HepG2 (cell line): ENCODE measurements at regions not wholly inside any gene's neighbourhood (a gene's known extent, or its start where the extent isn't known, plus 50 kb on each side); places are given as distances from the start of the nearest gene placed in this dataset.

Experiments
- ATAC-seq: fragments of 200-7000 bp; cut with Tn5 transposase; 3 replicates; pipeline ENCODE4 v1.9.1; 2020; ENCODE audit warnings: mild to moderate bottlenecking, moderate library complexity
- BruUV-seq: library from RNA; stranded (reverse); fragments of 400-500 nt; replicated peaks from 2 replicates; lab custom pipeline; 2021; lab: Mats Ljungman, UMichigan
- CTCF ChIA-PET: fragments of 300-600 bp; formaldehyde crosslinking; extraction: SDS; loops from one replicate; lab custom pipeline; 2021; ENCODE audit warnings: low total read pairs, inconsistent platforms, low intra/inter-chr PET ratio; lab: Yijun Ruan, JAX
- POLR2A ChIA-PET: fragments of 350-600 bp; sonication (Branson Sonifier 250); formaldehyde crosslinking; loops from one replicate; lab custom pipeline; 2020; ENCODE audit warnings: antibody characterized with exemption, inconsistent platforms; lab: Yijun Ruan, JAX
- DNase-seq: peaks from one replicate; pipeline ENCODE4 v3.0.0-alpha.2; 2015; ENCODE audit warnings: low spot score
- FAIRE-seq: peaks from 3 replicates; lab custom pipeline; 2011; peaks lifted over from hg19 to GRCh38; lab: Jason Lieb, UNC
- H2AFZ ChIP-seq: one replicate; pipeline ENCODE4 v1.6.1; 2011; ENCODE audit warnings: low read length, inconsistent platforms
- H3K27ac ChIP-seq: fragments of 300-600 bp; 3 replicates; pipeline ENCODE4 v1.8.0; 2011; ENCODE audit warnings: mixed run types, mild to moderate bottlenecking, mixed read lengths, low read length, inconsistent platforms; ENCODE audit not compliant: insufficient read depth; ENCODE audit errors: extremely low read length
- H3K27me3 ChIP-seq, 2 experiments: fragments of 200-600 bp in 1 of 2; 2 replicates in 1 of 2; 3 replicates in 1 of 2; pipeline versions ENCODE4 v1.6.0 to v1.8.0; 2011; ENCODE audit warnings: low read length in 2 of 2, mild to moderate bottlenecking in 2 of 2, moderate library complexity in 2 of 2, inconsistent platforms in 1 of 2; ENCODE audit not compliant: insufficient read depth in 2 of 2, control insufficient read depth in 1 of 2
- H3K36me3 ChIP-seq, 2 experiments: fragments of 200-600 bp in 1 of 2; replicated peaks in 1 of 2; 2 replicates in 1 of 2; 3 replicates in 1 of 2; pipeline versions ENCODE4 v1.5.1 to v1.8.0; 2011; ENCODE audit warnings: low read length in 2 of 2, inconsistent platforms in 1 of 2; ENCODE audit not compliant: insufficient read depth in 2 of 2, control insufficient read depth in 1 of 2
- H3K4me1 ChIP-seq: 2 replicates; pipeline ENCODE4 v1.5.1; 2012; ENCODE audit warnings: low read length, inconsistent platforms; ENCODE audit not compliant: insufficient read depth
- H3K4me2 ChIP-seq: 2 replicates; pipeline ENCODE4 v1.6.0; 2011; ENCODE audit warnings: low read depth, low read length, inconsistent platforms
- H3K4me3 ChIP-seq, 3 experiments: fragments of 200-600 bp in 1 of 3; sonication (generic), shearing (Covaris generic) in 1 of 3; replicated peaks in 1 of 3; 2 replicates each; pipeline ENCODE4 v1.5.1; 2011 to 2016; ENCODE audit warnings: low read length in 3 of 3, inconsistent platforms in 2 of 3, low read depth in 2 of 3, mild to moderate bottlenecking in 2 of 3, control low read depth in 1 of 3, mixed read lengths in 1 of 3; ENCODE audit not compliant: insufficient read depth in 1 of 3
- H3K79me2 ChIP-seq: one replicate; pipeline ENCODE4 v1.6.1; 2011; ENCODE audit warnings: low read length, inconsistent platforms; ENCODE audit not compliant: insufficient read depth
- H3K9ac ChIP-seq: 2 replicates; pipeline ENCODE4 v1.6.0; 2011; ENCODE audit warnings: mild to moderate bottlenecking, low read depth, low read length, inconsistent platforms; ENCODE audit not compliant: insufficient read depth
- H3K9me3 ChIP-seq: 2 replicates; pipeline ENCODE4 v1.5.1; 2012; ENCODE audit warnings: mild to moderate bottlenecking, low read length
- H4K20me1 ChIP-seq: 2 replicates; pipeline ENCODE4 v1.6.0; 2011; ENCODE audit warnings: inconsistent platforms, mild to moderate bottlenecking, low read length, moderate library complexity; ENCODE audit not compliant: insufficient read depth
- ARID2 ChIP-seq: sonication (generic); formaldehyde crosslinking; IDR thresholded peaks from 2 replicates; pipeline ENCODE4 v1.8.1; 2022; ENCODE audit warnings: mild to moderate bottlenecking, missing genetic modification reagents, borderline replicate concordance
- ARNTL ChIP-seq: sonication (generic); formaldehyde crosslinking; IDR thresholded peaks from 2 replicates; pipeline ENCODE4 v1.4.0; 2020; ENCODE audit warnings: mild to moderate bottlenecking, missing genetic modification reagents
- BRCA1 ChIP-seq: sonication (generic); formaldehyde crosslinking; IDR thresholded peaks from 2 replicates; pipeline ENCODE4 v1.4.0; 2020; ENCODE audit warnings: missing genetic modification reagents
- CBX5 ChIP-seq: sonication (generic); formaldehyde crosslinking; IDR thresholded peaks from 2 replicates; pipeline ENCODE4 v1.4.0; 2020; ENCODE audit warnings: missing genetic modification reagents, borderline replicate concordance
- HDAC1 ChIP-seq: sonication (generic); formaldehyde crosslinking; IDR thresholded peaks from 2 replicates; pipeline ENCODE4 v1.5.1; 2020; ENCODE audit warnings: mild to moderate bottlenecking, missing genetic modification reagents
- HNRNPL ChIP-seq: fragments of 200-400 bp; formaldehyde crosslinking; IDR thresholded peaks from 2 replicates; pipeline ENCODE4 v1.6.1; 2017; ENCODE audit warnings: mild to moderate bottlenecking, low read depth, low read length
- KDM3A ChIP-seq: IDR thresholded peaks from 2 replicates; pipeline ENCODE4 v1.6.1; 2018; ENCODE audit warnings: low read depth, missing compliant biosample characterization
- NCOA1 ChIP-seq: sonication (generic); formaldehyde crosslinking; IDR thresholded peaks from 2 replicates; pipeline ENCODE4 v1.9.0; 2021; ENCODE audit warnings: missing genetic modification reagents
- PITX1 ChIP-seq: sonication (generic); formaldehyde crosslinking; IDR thresholded peaks from 2 replicates; pipeline ENCODE4 v1.5.1; 2020; ENCODE audit warnings: mild to moderate bottlenecking, missing genetic modification reagents
- SIX1 ChIP-seq: sonication (generic); formaldehyde crosslinking; IDR thresholded peaks from 2 replicates; pipeline ENCODE4 v1.4.0; 2020; ENCODE audit warnings: missing genetic modification reagents, borderline replicate concordance
- SIX4 ChIP-seq: sonication (generic); formaldehyde crosslinking; IDR thresholded peaks from 2 replicates; pipeline ENCODE4 v1.4.0; 2020; ENCODE audit warnings: missing genetic modification reagents
- SRSF9 ChIP-seq: fragments of 200-400 bp; formaldehyde crosslinking; IDR thresholded peaks from 2 replicates; pipeline ENCODE4 v1.6.1; 2018; ENCODE audit warnings: borderline replicate concordance, mild to moderate bottlenecking, low read depth, low read length; ENCODE audit not compliant: insufficient read depth, poor library complexity, severe bottlenecking
- TARDBP ChIP-seq: sonication (generic); formaldehyde crosslinking; IDR thresholded peaks from 2 replicates; pipeline ENCODE4 v1.8.0; 2022; ENCODE audit warnings: mild to moderate bottlenecking, missing genetic modification reagents
- ZBTB8A ChIP-seq: sonication (generic); formaldehyde crosslinking; IDR thresholded peaks from 2 replicates; pipeline ENCODE4 v1.4.0; 2020; ENCODE audit warnings: mild to moderate bottlenecking, low read depth, missing genetic modification reagents, borderline replicate concordance
- ZNF530 ChIP-seq: sonication (generic); formaldehyde crosslinking; IDR thresholded peaks from 2 replicates; pipeline ENCODE4 v1.5.0; 2020; ENCODE audit warnings: low read depth, mild to moderate bottlenecking, missing genetic modification reagents
- ZNF607 ChIP-seq: sonication (generic); formaldehyde crosslinking; IDR thresholded peaks from 2 replicates; pipeline ENCODE4 v1.5.1; 2020; ENCODE audit warnings: missing genetic modification reagents, mild to moderate bottlenecking, borderline replicate concordance
- ZNF761 ChIP-seq: sonication (generic); formaldehyde crosslinking; conservative IDR thresholded peaks from 2 replicates; pipeline ENCODE4 v1.4.0; 2020; ENCODE audit warnings: mild to moderate bottlenecking, missing genetic modification reagents
- WGBS: methylation state at CpG from one replicate; pipeline ENCODE4 v1.1.6; 2017; ENCODE audit warnings: low lambda C conversion rate; 5-methylcytosine and 5-hydroxymethylcytosine counted together
- in situ Hi-C: cut with HindIII; loops from 2 replicates; pipeline ENCODE4 v1.10.0; 2017; ENCODE audit warnings: low pct_unique_long_range_greater_than_20kb; ENCODE audit not compliant: extremely low pct_ligation_motif_present
- intact Hi-C: fragments of 100-400 bp; cut with micrococcal nuclease; formaldehyde crosslinking; loops from one replicate; pipeline ENCODE4 v1.10.0; 2022; ENCODE audit not compliant: unreplicated experiment
- TF ChIP-seq, protein P1 (sequence below): sonication (generic); formaldehyde crosslinking; IDR thresholded peaks from 2 replicates; pipeline ENCODE4 v1.4.0; 2020; ENCODE audit warnings: missing genetic modification reagents, borderline replicate concordance
- TF ChIP-seq, protein P2 (sequence below): sonication (generic); formaldehyde crosslinking; IDR thresholded peaks from 2 replicates; pipeline ENCODE4 v1.4.0; 2020; ENCODE audit warnings: missing genetic modification reagents
- TF ChIP-seq, protein P3 (sequence below): sonication (generic); formaldehyde crosslinking; IDR thresholded peaks from 2 replicates; pipeline ENCODE4 v1.9.0; 2022; ENCODE audit warnings: low read depth, missing genetic modification reagents

DNA sequence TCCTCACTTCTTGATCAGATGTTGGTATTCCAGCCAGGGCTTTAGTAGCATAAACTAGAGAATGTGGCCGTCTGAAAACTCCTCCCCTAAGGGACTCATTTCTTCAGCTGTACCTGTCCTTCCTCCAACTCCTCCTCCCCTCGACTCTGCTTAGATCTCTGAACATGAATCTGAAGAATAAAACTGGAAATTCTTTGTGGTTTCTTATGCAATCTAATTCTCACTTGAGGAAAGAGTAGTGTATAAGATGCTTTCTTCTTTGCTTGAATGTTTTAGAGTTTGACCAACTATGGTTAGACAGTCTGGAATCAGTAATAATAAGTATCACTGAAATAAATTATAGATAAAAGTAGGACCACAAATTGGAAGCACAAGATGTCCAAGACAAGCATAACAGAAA, 128.5 kb downstream of the LRRC70 start (continued):
- TF ChIP-seq KDM3A (no peak), HNRNPL (no peak), ZNF530 (no peak), NCOA1 (CRISPR knock-in tag) (no peak), ZNF761 (no peak)

DNA sequence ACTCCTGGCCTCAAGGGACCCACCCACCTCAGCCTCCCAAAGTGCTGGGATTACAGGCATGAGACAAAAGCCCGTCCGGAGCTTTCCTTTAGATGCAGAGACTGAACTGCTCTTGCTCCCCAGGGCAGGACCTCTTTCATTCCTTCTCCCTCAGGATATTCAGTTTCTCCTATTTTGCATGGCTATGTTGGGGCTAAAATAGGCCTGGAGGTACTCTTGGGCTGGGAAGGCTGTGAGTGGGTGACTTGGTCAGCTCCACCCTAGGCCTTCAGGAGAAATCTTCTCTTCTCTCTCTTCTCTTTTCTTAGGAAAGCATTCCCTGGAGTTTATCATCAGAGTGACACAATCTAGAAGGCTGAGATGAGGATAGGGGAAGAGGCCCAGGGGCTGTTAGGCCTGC, 126.4 kb downstream of the LRRC70 start:
- H3K9ac ChIP-seq = no peak overlapping the region
- in situ Hi-C loops (no loop called here), intact Hi-C loops (no loop called here)
- H3K79me2 ChIP-seq = no peaks in the 10 kb centered on the region
- ChIA-PET CTCF (no interaction called here), POLR2A (no interaction called here)
- no peak overlapping the region for H3K27ac ChIP-seq
- H3K4me1 ChIP-seq = no peaks in the 10 kb centered on the region; the same call in 1 of the 2 replicates
- 63% methylated on average over 2 of the region's 2 CpGs for WGBS
- peaks cover 15% of the 10 kb centered on the region for H3K9me3 ChIP-seq
- FAIRE-seq = no peak
- H3K27me3 ChIP-seq = no peaks in the 10 kb centered on the region; a peak in 2 of 5 replicates
- H3K4me2 ChIP-seq = no peak overlapping the region
- H4K20me1 ChIP-seq = no peaks in the 10 kb centered on the region
- H3K4me3 ChIP-seq = no peak overlapping the region
- H3K36me3 ChIP-seq = no peaks in the 10 kb centered on the region
- ATAC-seq = no peak
- DNase-seq = no peak
- no TSS peak for BruUV-seq
- no peak overlapping the region for H2AFZ ChIP-seq
- TF ChIP-seq SRSF9 (no peak), BRCA1 (CRISPR knock-in tag) (no peak), ZBTB8A (no peak), SIX4 (CRISPR knock-in tag) (no peak), ZNF607 (CRISPR knock-in tag) (no peak), HDAC1 (CRISPR knock-in tag) (no peak), CBX5 (CRISPR knock-in tag) (no peak), TARDBP (CRISPR knock-in tag) (no peak), ARID2 (no peak), PITX1 (CRISPR knock-in tag) (no peak), ARNTL (CRISPR knock-in tag) (no peak), SIX1 (CRISPR knock-in tag) (no peak)
- TF ChIP-seq, protein P1, sequence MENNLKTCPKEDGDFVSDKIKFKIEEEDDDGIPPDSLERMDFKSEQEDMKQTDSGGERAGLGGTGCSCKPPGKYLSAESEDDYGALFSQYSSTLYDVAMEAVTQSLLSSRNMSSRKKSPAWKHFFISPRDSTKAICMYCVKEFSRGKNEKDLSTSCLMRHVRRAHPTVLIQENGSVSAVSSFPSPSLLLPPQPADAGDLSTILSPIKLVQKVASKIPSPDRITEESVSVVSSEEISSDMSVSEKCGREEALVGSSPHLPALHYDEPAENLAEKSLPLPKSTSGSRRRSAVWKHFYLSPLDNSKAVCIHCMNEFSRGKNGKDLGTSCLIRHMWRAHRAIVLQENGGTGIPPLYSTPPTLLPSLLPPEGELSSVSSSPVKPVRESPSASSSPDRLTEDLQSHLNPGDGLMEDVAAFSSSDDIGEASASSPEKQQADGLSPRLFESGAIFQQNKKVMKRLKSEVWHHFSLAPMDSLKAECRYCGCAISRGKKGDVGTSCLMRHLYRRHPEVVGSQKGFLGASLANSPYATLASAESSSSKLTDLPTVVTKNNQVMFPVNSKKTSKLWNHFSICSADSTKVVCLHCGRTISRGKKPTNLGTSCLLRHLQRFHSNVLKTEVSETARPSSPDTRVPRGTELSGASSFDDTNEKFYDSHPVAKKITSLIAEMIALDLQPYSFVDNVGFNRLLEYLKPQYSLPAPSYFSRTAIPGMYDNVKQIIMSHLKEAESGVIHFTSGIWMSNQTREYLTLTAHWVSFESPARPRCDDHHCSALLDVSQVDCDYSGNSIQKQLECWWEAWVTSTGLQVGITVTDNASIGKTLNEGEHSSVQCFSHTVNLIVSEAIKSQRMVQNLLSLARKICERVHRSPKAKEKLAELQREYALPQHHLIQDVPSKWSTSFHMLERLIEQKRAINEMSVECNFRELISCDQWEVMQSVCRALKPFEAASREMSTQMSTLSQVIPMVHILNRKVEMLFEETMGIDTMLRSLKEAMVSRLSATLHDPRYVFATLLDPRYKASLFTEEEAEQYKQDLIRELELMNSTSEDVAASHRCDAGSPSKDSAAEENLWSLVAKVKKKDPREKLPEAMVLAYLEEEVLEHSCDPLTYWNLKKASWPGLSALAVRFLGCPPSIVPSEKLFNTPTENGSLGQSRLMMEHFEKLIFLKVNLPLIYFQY = no peak
- TF ChIP-seq, protein P2, sequence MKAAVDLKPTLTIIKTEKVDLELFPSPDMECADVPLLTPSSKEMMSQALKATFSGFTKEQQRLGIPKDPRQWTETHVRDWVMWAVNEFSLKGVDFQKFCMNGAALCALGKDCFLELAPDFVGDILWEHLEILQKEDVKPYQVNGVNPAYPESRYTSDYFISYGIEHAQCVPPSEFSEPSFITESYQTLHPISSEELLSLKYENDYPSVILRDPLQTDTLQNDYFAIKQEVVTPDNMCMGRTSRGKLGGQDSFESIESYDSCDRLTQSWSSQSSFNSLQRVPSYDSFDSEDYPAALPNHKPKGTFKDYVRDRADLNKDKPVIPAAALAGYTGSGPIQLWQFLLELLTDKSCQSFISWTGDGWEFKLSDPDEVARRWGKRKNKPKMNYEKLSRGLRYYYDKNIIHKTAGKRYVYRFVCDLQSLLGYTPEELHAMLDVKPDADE (CRISPR knock-in tag) = no peak
- TF ChIP-seq, protein P3, sequence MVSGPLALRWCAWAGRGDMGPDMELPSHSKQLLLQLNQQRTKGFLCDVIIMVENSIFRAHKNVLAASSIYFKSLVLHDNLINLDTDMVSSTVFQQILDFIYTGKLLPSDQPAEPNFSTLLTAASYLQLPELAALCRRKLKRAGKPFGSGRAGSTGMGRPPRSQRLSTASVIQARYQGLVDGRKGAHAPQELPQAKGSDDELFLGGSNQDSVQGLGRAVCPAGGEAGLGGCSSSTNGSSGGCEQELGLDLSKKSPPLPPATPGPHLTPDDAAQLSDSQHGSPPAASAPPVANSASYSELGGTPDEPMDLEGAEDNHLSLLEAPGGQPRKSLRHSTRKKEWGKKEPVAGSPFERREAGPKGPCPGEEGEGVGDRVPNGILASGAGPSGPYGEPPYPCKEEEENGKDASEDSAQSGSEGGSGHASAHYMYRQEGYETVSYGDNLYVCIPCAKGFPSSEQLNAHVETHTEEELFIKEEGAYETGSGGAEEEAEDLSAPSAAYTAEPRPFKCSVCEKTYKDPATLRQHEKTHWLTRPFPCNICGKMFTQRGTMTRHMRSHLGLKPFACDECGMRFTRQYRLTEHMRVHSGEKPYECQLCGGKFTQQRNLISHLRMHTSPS = no peak
